H1 (cell line): ENCODE measurements at regions not wholly inside any gene's neighbourhood (a gene's known extent, or its start where the extent isn't known, plus 50 kb on each side); places are given as distances from the start of the nearest gene placed in this dataset.

ENCODE experiments used
- CTCF ChIA-PET: fragments of 300-600 bp; sonication (Branson Sonifier 250); formaldehyde crosslinking; loops from one replicate; lab custom pipeline; 2021; ENCODE audit not compliant: partially characterized antibody; lab: Charles Lee
- POLR2A ChIA-PET: fragments of 300-600 bp; sonication (Branson Sonifier 250); formaldehyde crosslinking; loops from one replicate; lab custom pipeline; 2021; ENCODE audit warnings: inconsistent platforms; ENCODE audit not compliant: partially characterized antibody; lab: Charles Lee
- DNase-seq, 2 experiments: peaks; one replicate each; pipeline versions ENCODE4 v3.0.0 to v3.0.0-alpha.2; 2010 to 2022; ENCODE audit warnings: low spot score in 2 of 2, low read depth in 1 of 2, mixed read lengths in 1 of 2
- FAIRE-seq: peaks from 2 replicates; lab custom pipeline; 2011; peaks lifted over from hg19 to GRCh38; lab: Jason Lieb, UNC
- H2AFZ ChIP-seq: 2 replicates; pipeline ENCODE4 v1.8.1; 2012; ENCODE audit warnings: low read length, inconsistent platforms
- H2AK5ac ChIP-seq: 2 replicates; pipeline ENCODE4 v1.6.1; 2013; ENCODE audit warnings: low read depth, low read length
- H2BK120ac ChIP-seq: replicated peaks from 2 replicates; pipeline ENCODE3; 2013; ENCODE audit warnings: low read depth, low read length, inconsistent platforms
- H2BK12ac ChIP-seq: 2 replicates; pipeline ENCODE4 v1.6.1; 2013; ENCODE audit warnings: low read depth, low read length
- H2BK15ac ChIP-seq: 2 replicates; pipeline ENCODE4 v1.6.1; 2013; ENCODE audit warnings: low read length
- H2BK20ac ChIP-seq: 2 replicates; pipeline ENCODE4 v1.6.1; 2013; ENCODE audit warnings: low read length
- H2BK5ac ChIP-seq: 2 replicates; pipeline ENCODE4 v1.6.1; 2013; ENCODE audit warnings: low read depth, low read length
- H3K14ac ChIP-seq: 2 replicates; pipeline ENCODE4 v1.6.1; 2013; ENCODE audit warnings: inconsistent platforms; ENCODE audit not compliant: insufficient read length
- H3K18ac ChIP-seq: 2 replicates; pipeline ENCODE4 v1.6.1; 2013; ENCODE audit warnings: low read length; ENCODE audit errors: extremely low read depth
- H3K23ac ChIP-seq: 2 replicates; pipeline ENCODE4 v1.6.1; 2013; ENCODE audit warnings: inconsistent platforms; ENCODE audit not compliant: insufficient read length
- H3K23me2 ChIP-seq: 2 replicates; pipeline ENCODE4 v1.6.1; 2013; ENCODE audit warnings: low read depth, low read length
- H3K27ac ChIP-seq: 2 replicates; pipeline ENCODE4 v1.6.1; 2011; ENCODE audit warnings: low read depth, low read length, inconsistent platforms
- H3K27me3 ChIP-seq, 4 experiments: replicated peaks in 1 of 4; 1 replicate in 1 of 4; 2 replicates in 3 of 4; pipeline versions ENCODE4 v1.6.1 to v1.8.1; 2011 to 2013; ENCODE audit warnings: low read length in 3 of 4, mild to moderate bottlenecking in 3 of 4, inconsistent platforms in 2 of 4, mixed read lengths in 2 of 4, moderate library complexity in 1 of 4; ENCODE audit not compliant: control insufficient read depth in 3 of 4, insufficient read depth in 3 of 4; ENCODE audit errors: extremely low read depth in 1 of 4
- H3K36me3 ChIP-seq, 4 experiments: 2 replicates each; pipeline versions ENCODE4 v1.6.1 to v1.8.1; 2011 to 2013; ENCODE audit warnings: mild to moderate bottlenecking in 4 of 4, low read length in 3 of 4, moderate library complexity in 2 of 4, control low read depth in 1 of 4, inconsistent platforms in 1 of 4; ENCODE audit not compliant: insufficient read depth in 4 of 4, control insufficient read depth in 2 of 4
- H3K4ac ChIP-seq: replicated peaks from 2 replicates; pipeline ENCODE3; 2013; ENCODE audit warnings: low read length, low read depth, mixed read lengths, inconsistent platforms; ENCODE audit not compliant: insufficient read length
- H3K4me1 ChIP-seq, 4 experiments: replicated peaks in 1 of 4; 1 replicate in 1 of 4; 2 replicates in 3 of 4; pipeline versions ENCODE4 v1.6.1 to v1.8.1; 2011 to 2013; ENCODE audit warnings: low read length in 3 of 4, inconsistent platforms in 2 of 4, mixed read lengths in 1 of 4; ENCODE audit not compliant: insufficient read depth in 4 of 4, control insufficient read depth in 3 of 4
- H3K4me2 ChIP-seq, 2 experiments: 2 replicates each; pipeline versions ENCODE4 v1.6.1 to v1.8.1; 2011 to 2013; ENCODE audit warnings: low read depth in 2 of 2, low read length in 2 of 2, control low read depth in 1 of 2, inconsistent platforms in 1 of 2, mild to moderate bottlenecking in 1 of 2; ENCODE audit not compliant: insufficient read depth in 1 of 2
- H3K4me3 ChIP-seq, 4 experiments: fragments of 200-600, 300-600 bp in 1 of 4; sonication (generic), shearing (Covaris generic), sonication (Bioruptor Twin) in 1 of 4; 2 replicates each; pipeline versions ENCODE4 v1.5.1 to v1.8.1; 2011 to 2016; ENCODE audit warnings: low read length in 4 of 4, low read depth in 3 of 4, control low read depth in 2 of 4, inconsistent platforms in 2 of 4, mild to moderate bottlenecking in 2 of 4, mixed read lengths in 1 of 4, moderate library complexity in 1 of 4; ENCODE audit not compliant: insufficient read depth in 2 of 4; ENCODE audit errors: extremely low read depth in 1 of 4
- H3K56ac ChIP-seq: replicated peaks from 2 replicates; pipeline ENCODE3; 2013; ENCODE audit warnings: low read depth, mild to moderate bottlenecking, mixed read lengths, low read length, inconsistent platforms; ENCODE audit not compliant: insufficient read length
- H3K79me1 ChIP-seq: 2 replicates; pipeline ENCODE4 v1.6.1; 2013; ENCODE audit warnings: low read depth, low read length, control low read depth
- H3K79me2 ChIP-seq, 2 experiments: 2 replicates each; pipeline versions ENCODE4 v1.6.1 to v1.8.1; 2012 to 2013; ENCODE audit warnings: low read length in 2 of 2, mild to moderate bottlenecking in 2 of 2, inconsistent platforms in 1 of 2; ENCODE audit not compliant: insufficient read depth in 2 of 2, control insufficient read depth in 1 of 2
- H3K9ac ChIP-seq, 4 experiments: replicated peaks in 1 of 4; 1 replicate in 1 of 4; 2 replicates in 3 of 4; pipeline versions ENCODE4 v1.6.1 to v1.8.1; 2011 to 2013; ENCODE audit warnings: low read depth in 3 of 4, low read length in 3 of 4, control low read depth in 2 of 4, mild to moderate bottlenecking in 2 of 4, moderate library complexity in 2 of 4, inconsistent platforms in 1 of 4; ENCODE audit errors: extremely low read depth in 1 of 4
- H3K9me3 ChIP-seq, 2 experiments: 2 replicates each; pipeline versions ENCODE4 v1.6.1 to v1.8.1; 2012 to 2013; ENCODE audit warnings: mild to moderate bottlenecking in 2 of 2, moderate library complexity in 2 of 2, control low read depth in 1 of 2, inconsistent platforms in 1 of 2, low read depth in 1 of 2, low read length in 1 of 2, mixed read lengths in 1 of 2; ENCODE audit not compliant: insufficient read depth in 2 of 2
- H4K20me1 ChIP-seq, 2 experiments: replicated peaks in 1 of 2; 2 replicates each; pipeline versions ENCODE3 to v1.8.1; 2011 to 2013; ENCODE audit warnings: inconsistent platforms in 2 of 2, low read length in 2 of 2, mild to moderate bottlenecking in 1 of 2; ENCODE audit not compliant: insufficient read depth in 2 of 2, control insufficient read depth in 1 of 2
- H4K5ac ChIP-seq: 2 replicates; pipeline ENCODE4 v1.6.1; 2013; ENCODE audit warnings: low read length, low read depth, mixed read lengths, inconsistent platforms; ENCODE audit not compliant: insufficient read length
- H4K8ac ChIP-seq: 2 replicates; pipeline ENCODE4 v1.8.0; 2013; ENCODE audit warnings: mild to moderate bottlenecking, moderate library complexity, low read length, inconsistent platforms; ENCODE audit not compliant: insufficient read depth; ENCODE audit errors: extremely low read depth
- H4K91ac ChIP-seq: replicated peaks from 2 replicates; pipeline ENCODE3; 2013; ENCODE audit warnings: low read length, mixed read lengths, inconsistent platforms; ENCODE audit not compliant: insufficient read length
- BRCA1 ChIP-seq: IDR thresholded peaks from 2 replicates; pipeline ENCODE4 v1.6.1; 2012; ENCODE audit warnings: low read depth, low read length, improper control_type of control experiment
- CBX5 ChIP-seq: fragments of 300-800, 300-1000 bp; sonication (generic); IDR thresholded peaks from 2 replicates; pipeline ENCODE4 v1.7.1; 2016; ENCODE audit warnings: antibody characterized with exemption, low read length, low read depth
- CREB1 ChIP-seq: IDR thresholded peaks from 2 replicates; pipeline ENCODE4 v1.6.1; 2012; ENCODE audit warnings: inconsistent platforms
- EGR1 ChIP-seq: IDR thresholded peaks from 2 replicates; pipeline ENCODE4 v1.6.1; 2011; ENCODE audit warnings: low read depth, low read length, borderline replicate concordance
- HDAC2 ChIP-seq, 2 experiments: fragments of 300-600 bp in 1 of 2; sonication (generic) in 1 of 2; IDR thresholded peaks; 2 replicates each; pipeline ENCODE4 v1.6.1; 2011 to 2012; ENCODE audit warnings: low read depth in 2 of 2, low read length in 2 of 2, mild to moderate bottlenecking in 2 of 2, moderate library complexity in 2 of 2, borderline replicate concordance in 1 of 2, inconsistent platforms in 1 of 2
- HDAC6 ChIP-seq: IDR thresholded peaks from one replicate; pipeline ENCODE4 v1.7.1; 2012; ENCODE audit warnings: low read depth, mild to moderate bottlenecking, inconsistent platforms, low read length, moderate library complexity
- MAFK ChIP-seq: IDR thresholded peaks from 2 replicates; pipeline ENCODE4 v1.6.1; 2012; ENCODE audit warnings: low read depth, mild to moderate bottlenecking, improper control_type of control experiment, low read length
- NANOG ChIP-seq: IDR thresholded peaks from 2 replicates; pipeline ENCODE4 v1.6.1; 2011; ENCODE audit warnings: low read length, low read depth, mild to moderate bottlenecking, inconsistent platforms; ENCODE audit not compliant: insufficient read depth, poor library complexity, severe bottlenecking
- NRF1 ChIP-seq: IDR thresholded peaks from 2 replicates; pipeline ENCODE4 v1.6.1; 2011; ENCODE audit warnings: mild to moderate bottlenecking, low read depth, low read length, improper control_type of control experiment
- POLR2A ChIP-seq, 2 experiments: IDR thresholded peaks; 1 replicate in 1 of 2; 2 replicates in 1 of 2; pipeline ENCODE4 v1.6.1; 2011; ENCODE audit warnings: low read depth in 2 of 2, low read length in 2 of 2, mild to moderate bottlenecking in 2 of 2; ENCODE audit errors: control extremely low read depth in 1 of 2
- SIX5 ChIP-seq: IDR thresholded peaks from 2 replicates; pipeline ENCODE4 v1.6.1; 2011; ENCODE audit warnings: mild to moderate bottlenecking, low read depth, low read length
- SP4 ChIP-seq: IDR thresholded peaks from 2 replicates; pipeline ENCODE4 v1.6.1; 2012; ENCODE audit warnings: low read length, inconsistent platforms
- SUZ12 ChIP-seq: fragments of 200-600 bp; sonication (generic); IDR thresholded peaks from 2 replicates; pipeline ENCODE4 v1.6.1; 2012; ENCODE audit warnings: mild to moderate bottlenecking, inconsistent platforms, low read length, moderate library complexity, mixed read lengths
- YY1 ChIP-seq: IDR thresholded peaks from 2 replicates; pipeline ENCODE4 v1.6.1; 2011; ENCODE audit warnings: low read depth, mild to moderate bottlenecking, low read length
- WGBS, 2 experiments: shearing (Covaris generic) in 1 of 2; methylation state at CpG; one replicate each; pipeline versions ENCODE4 v1.1.6 to v1.1.7; 2013 to 2015; ENCODE audit warnings: low lambda C conversion rate in 2 of 2, mixed read lengths in 2 of 2, inconsistent platforms in 1 of 2, low coverage in 1 of 2, missing lambda C conversion rate in 1 of 2; ENCODE audit not compliant: insufficient replicate concordance in 2 of 2, insufficient coverage in 1 of 2, insufficient read length in 1 of 2; ENCODE audit errors: extremely low coverage in 1 of 2, missing lambda C conversion rate in 1 of 2; 5-methylcytosine and 5-hydroxymethylcytosine counted together
- TF ChIP-seq, protein P1 (sequence below): IDR thresholded peaks from 2 replicates; pipeline ENCODE4 v1.6.1; 2012; ENCODE audit warnings: inconsistent platforms
- TF ChIP-seq, protein P2 (sequence below): IDR thresholded peaks from 2 replicates; pipeline ENCODE4 v1.6.1; 2012; ENCODE audit warnings: inconsistent platforms

DNA sequence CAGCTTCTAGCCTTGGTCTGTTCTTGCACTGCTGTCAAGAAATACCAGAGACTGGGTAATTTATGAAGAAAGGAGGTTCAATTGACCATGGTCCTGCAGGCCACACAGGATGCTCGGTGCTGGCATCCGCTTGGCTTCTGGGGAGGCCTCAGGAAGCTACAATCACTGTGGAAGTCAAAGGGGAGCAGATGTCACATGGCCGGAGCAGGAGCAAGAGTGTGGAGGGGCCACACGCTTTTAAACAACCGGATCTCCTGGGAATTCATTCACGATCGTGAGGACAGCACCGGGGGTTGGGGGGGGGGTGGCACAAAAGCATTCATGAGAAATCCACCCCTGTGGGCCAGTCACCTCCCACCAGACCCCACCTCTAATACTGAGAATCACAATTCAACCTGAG lies 850.4 kb upstream of the SALL3 start:
- ChIA-PET CTCF (no interaction called here), POLR2A (no interaction called here)
- Histone ChIP-seq H3K4ac (no peak overlapping the region), H3K79me1 (no peaks in the 10 kb centered on the region), H3K79me2 (no peaks in the 10 kb centered on the region), H4K8ac (no peak overlapping the region), H3K18ac (no peak overlapping the region), H4K5ac (no peak overlapping the region), H3K9ac (no peak overlapping the region), H3K4me1 (no peaks in the 10 kb centered on the region), H3K4me3 (no peak overlapping the region), H2BK20ac (no peak overlapping the region), H2BK120ac (no peak overlapping the region), H3K27ac (no peak overlapping the region), H3K4me2 (no peak overlapping the region), H2BK5ac (no peak overlapping the region), H3K14ac (no peak overlapping the region), H2BK12ac (no peak overlapping the region), H3K23ac (no peak overlapping the region), H4K20me1 (peaks cover 0 to 6% of the 10 kb centered on the region in 2 experiments), H3K27me3 (no peaks in the 10 kb centered on the region; a peak in 3 of 7 replicates), H3K9me3 (no peaks in the 10 kb centered on the region), H2AK5ac (no peak overlapping the region), H3K23me2 (no peaks in the 10 kb centered on the region), H2BK15ac (no peak overlapping the region), H4K91ac (no peak overlapping the region), H3K56ac (no peak overlapping the region), H2AFZ (no peak overlapping the region), H3K36me3 (no peaks in the 10 kb centered on the region; a peak in 1 of 8 replicates)
- FAIRE-seq (no peak), DNase-seq (no peak)
- no peak for TF ChIP-seq NANOG
- no peak for TF ChIP-seq YY1
- no peak for TF ChIP-seq EGR1
- TF ChIP-seq HDAC6: no peak
- TF ChIP-seq BRCA1: no peak
- TF ChIP-seq SUZ12: no peak
- no peak for TF ChIP-seq SIX5
- TF ChIP-seq, protein P1, sequence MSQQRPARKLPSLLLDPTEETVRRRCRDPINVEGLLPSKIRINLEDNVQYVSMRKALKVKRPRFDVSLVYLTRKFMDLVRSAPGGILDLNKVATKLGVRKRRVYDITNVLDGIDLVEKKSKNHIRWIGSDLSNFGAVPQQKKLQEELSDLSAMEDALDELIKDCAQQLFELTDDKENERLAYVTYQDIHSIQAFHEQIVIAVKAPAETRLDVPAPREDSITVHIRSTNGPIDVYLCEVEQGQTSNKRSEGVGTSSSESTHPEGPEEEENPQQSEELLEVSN: no peak
- TF ChIP-seq, protein P2, sequence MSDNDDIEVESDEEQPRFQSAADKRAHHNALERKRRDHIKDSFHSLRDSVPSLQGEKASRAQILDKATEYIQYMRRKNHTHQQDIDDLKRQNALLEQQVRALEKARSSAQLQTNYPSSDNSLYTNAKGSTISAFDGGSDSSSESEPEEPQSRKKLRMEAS: no peak
- TF ChIP-seq SP4: no peak
- no peak for TF ChIP-seq CBX5
- no peak for TF ChIP-seq MAFK
- TF ChIP-seq POLR2A (IDR thresholded peaks at IDR 0.05; ENCODE audit: control extremely low read depth in 1 of 2, low read depth in 2 of 2, low read length in 2 of 2): no peak
- TF ChIP-seq CREB1: no peak
- TF ChIP-seq NRF1: no peak
- TF ChIP-seq HDAC2 (IDR thresholded peaks at IDR 0.05; ENCODE audit: borderline replicate concordance in 1 of 2, low read depth in 2 of 2, low read length in 2 of 2): no peak
- 97% methylated on average over 7 of the region's 8 CpGs; no CpG with 5 or more reads in 1 of the 2 experiments for WGBS, 2 experiments
